Astrocyte (in vitro differentiated cells and primary cell): ENCODE measurements at regions not wholly inside any gene's neighbourhood (a gene's known extent, or its start where the extent isn't known, plus 50 kb on each side); places are given as distances from the start of the nearest gene placed in this dataset.

ENCODE experiments used
- DNase-seq: peaks from one replicate; pipeline ENCODE4 v3.0.0-alpha.2; 2010; ENCODE audit warnings: low read depth
- FAIRE-seq: peaks from 2 replicates; lab custom pipeline; 2011; peaks lifted over from hg19 to GRCh38; lab: Jason Lieb, UNC
- H2AFZ ChIP-seq: 2 replicates; pipeline ENCODE4 v1.6.0; 2012; ENCODE audit warnings: low read depth, low read length, inconsistent platforms
- H3K27ac ChIP-seq: 2 replicates; pipeline ENCODE4 v1.5.1; 2011; ENCODE audit warnings: low read depth, low read length, inconsistent platforms
- H3K27me3 ChIP-seq: 2 replicates; pipeline ENCODE4 v1.6.0; 2011; ENCODE audit warnings: low read length, inconsistent platforms; ENCODE audit not compliant: insufficient read depth
- H3K36me3 ChIP-seq: 2 replicates; pipeline ENCODE4 v1.5.1; 2011; ENCODE audit warnings: low read length, inconsistent platforms; ENCODE audit not compliant: insufficient read depth
- H3K4me1 ChIP-seq: 2 replicates; pipeline ENCODE4 v1.5.1; 2011; ENCODE audit warnings: low read length, inconsistent platforms; ENCODE audit not compliant: insufficient read depth
- H3K4me2 ChIP-seq: 2 replicates; pipeline ENCODE4 v1.6.0; 2012; ENCODE audit warnings: low read length, inconsistent platforms
- H3K4me3 ChIP-seq: 2 replicates; pipeline ENCODE4 v1.5.1; 2011; ENCODE audit warnings: low read depth, mild to moderate bottlenecking, low read length, inconsistent platforms; ENCODE audit not compliant: insufficient read depth
- H3K79me2 ChIP-seq: 2 replicates; pipeline ENCODE4 v1.6.0; 2012; ENCODE audit warnings: mild to moderate bottlenecking, low read length, inconsistent platforms; ENCODE audit not compliant: insufficient read depth
- H3K9ac ChIP-seq: 2 replicates; pipeline ENCODE4 v1.6.0; 2012; ENCODE audit warnings: mild to moderate bottlenecking, low read length, inconsistent platforms
- H3K9me3 ChIP-seq: 2 replicates; pipeline ENCODE4 v1.5.1; 2012; ENCODE audit warnings: low read depth, mild to moderate bottlenecking, low read length, inconsistent platforms; ENCODE audit not compliant: insufficient read depth
- H4K20me1 ChIP-seq: 2 replicates; pipeline ENCODE4 v1.6.0; 2012; ENCODE audit warnings: low read length, inconsistent platforms; ENCODE audit not compliant: insufficient read depth
- H3K27ac Mint-ChIP-seq: one replicate; pipeline ENCODE4 v1.8.0; 2021; ENCODE audit warnings: mild to moderate bottlenecking, mixed read lengths; ENCODE audit not compliant: unreplicated experiment
- H3K27me3 Mint-ChIP-seq: one replicate; pipeline ENCODE4 v1.8.0; 2021; ENCODE audit warnings: low read depth, mixed read lengths; ENCODE audit not compliant: unreplicated experiment
- H3K36me3 Mint-ChIP-seq: one replicate; pipeline ENCODE4 v1.8.0; 2021; ENCODE audit warnings: low read depth, mixed read lengths; ENCODE audit not compliant: unreplicated experiment
- H3K4me1 Mint-ChIP-seq: one replicate; pipeline ENCODE4 v1.8.0; 2021; ENCODE audit warnings: low read depth, mixed read lengths; ENCODE audit not compliant: unreplicated experiment
- H3K4me3 Mint-ChIP-seq: one replicate; pipeline ENCODE4 v1.8.0; 2021; ENCODE audit warnings: mild to moderate bottlenecking, moderate library complexity, mixed read lengths; ENCODE audit not compliant: unreplicated experiment
- H3K9me3 Mint-ChIP-seq: one replicate; pipeline ENCODE4 v1.8.0; 2021; ENCODE audit warnings: mild to moderate bottlenecking, mixed read lengths; ENCODE audit not compliant: unreplicated experiment
- CTCF ChIP-seq: IDR thresholded peaks from 2 replicates; pipeline ENCODE4 v1.5.1; 2011; ENCODE audit warnings: low read depth, mild to moderate bottlenecking, inconsistent platforms, low read length, moderate library complexity; ENCODE audit not compliant: insufficient read depth
- EZH2 ChIP-seq: IDR thresholded peaks from 2 replicates; pipeline ENCODE4 v1.6.1; 2012; ENCODE audit warnings: mild to moderate bottlenecking, low read length, inconsistent platforms; ENCODE audit not compliant: insufficient read depth

- H4K20me1 ChIP-seq, result no peaks in the 10 kb centered on the region
- DNase-seq (no peak), FAIRE-seq (no peak)
- Mint-ChIP-seq H3K27me3 (no peaks in the 10 kb centered on the region), H3K27ac (no peak overlapping the region), H3K4me1 (peaks cover 10% of the 10 kb centered on the region), H3K36me3 (no peaks in the 10 kb centered on the region), H3K4me3 (no peak overlapping the region), H3K9me3 (peaks cover 8% of the 10 kb centered on the region)
- no peak for TF ChIP-seq EZH2
- TF ChIP-seq CTCF, result no peak
- H3K4me1 ChIP-seq, result no peaks in the 10 kb centered on the region
- H3K9ac ChIP-seq, result no peak overlapping the region
- no peaks in the 10 kb centered on the region for H3K79me2 ChIP-seq
- no peak overlapping the region for H3K4me2 ChIP-seq
- H3K27ac ChIP-seq, result no peak overlapping the region
- H3K27me3 ChIP-seq, result no peaks in the 10 kb centered on the region
- H3K36me3 ChIP-seq, result no peaks in the 10 kb centered on the region
- no peak overlapping the region for H2AFZ ChIP-seq
- H3K4me3 ChIP-seq, result no peak overlapping the region
- H3K9me3 ChIP-seq, result no peaks in the 10 kb centered on the region
These were observed 955.4 kb upstream of the FANCL start for GRCh38 chr2:59196491-59196890.

GRCh38 chr2:59195851-59196250, 954.7 kb upstream of the FANCL start:
- H3K36me3 ChIP-seq, result no peaks in the 10 kb centered on the region
- H3K4me2 ChIP-seq, result no peak overlapping the region
- no peaks in the 10 kb centered on the region for H3K4me1 ChIP-seq
- Mint-ChIP-seq H3K4me1 (peaks cover 10% of the 10 kb centered on the region), H3K27me3 (no peaks in the 10 kb centered on the region), H3K9me3 (peaks cover 8% of the 10 kb centered on the region), H3K27ac (no peak overlapping the region), H3K4me3 (no peak overlapping the region), H3K36me3 (no peaks in the 10 kb centered on the region)
- FAIRE-seq, result no peak
- no peaks in the 10 kb centered on the region for H3K9me3 ChIP-seq
- H2AFZ ChIP-seq, result no peak overlapping the region
- no peak overlapping the region for H3K27ac ChIP-seq
- TF ChIP-seq EZH2 (no peak), CTCF (no peak)
- no peak overlapping the region for H3K4me3 ChIP-seq
- no peak overlapping the region for H3K9ac ChIP-seq
- no peaks in the 10 kb centered on the region for H4K20me1 ChIP-seq
- no peaks in the 10 kb centered on the region for H3K27me3 ChIP-seq
- H3K79me2 ChIP-seq, result no peaks in the 10 kb centered on the region
- DNase-seq, result no peak

- Histone ChIP-seq H3K27ac (no peak overlapping the region), H3K4me3 (no peak overlapping the region), H3K9me3 (no peaks in the 10 kb centered on the region), H3K79me2 (no peaks in the 10 kb centered on the region), H3K4me1 (no peaks in the 10 kb centered on the region), H3K9ac (no peak overlapping the region), H2AFZ (no peak overlapping the region), H3K27me3 (no peaks in the 10 kb centered on the region), H3K36me3 (no peaks in the 10 kb centered on the region), H4K20me1 (no peaks in the 10 kb centered on the region), H3K4me2 (no peak overlapping the region)
- DNase-seq, result no peak
- H3K9me3 Mint-ChIP-seq, result no peaks in the 10 kb centered on the region
- no peak for FAIRE-seq
- no peak overlapping the region for H3K4me3 Mint-ChIP-seq
- no peak for TF ChIP-seq CTCF
- no peak for TF ChIP-seq EZH2
- no peaks in the 10 kb centered on the region for H3K27me3 Mint-ChIP-seq
- peaks cover 8% of the 10 kb centered on the region for H3K4me1 Mint-ChIP-seq
- no peaks in the 10 kb centered on the region for H3K36me3 Mint-ChIP-seq
- H3K27ac Mint-ChIP-seq, result no peak overlapping the region
These were observed 950.7 kb upstream of the FANCL start for GRCh38 chr2:59191781-59192180.
